ENCODE measurements at regions not wholly inside any gene's neighbourhood (a gene's known extent, or its start where the extent isn't known, plus 50 kb on each side); places are given as distances from the start of the nearest gene placed in this dataset.

DNA sequence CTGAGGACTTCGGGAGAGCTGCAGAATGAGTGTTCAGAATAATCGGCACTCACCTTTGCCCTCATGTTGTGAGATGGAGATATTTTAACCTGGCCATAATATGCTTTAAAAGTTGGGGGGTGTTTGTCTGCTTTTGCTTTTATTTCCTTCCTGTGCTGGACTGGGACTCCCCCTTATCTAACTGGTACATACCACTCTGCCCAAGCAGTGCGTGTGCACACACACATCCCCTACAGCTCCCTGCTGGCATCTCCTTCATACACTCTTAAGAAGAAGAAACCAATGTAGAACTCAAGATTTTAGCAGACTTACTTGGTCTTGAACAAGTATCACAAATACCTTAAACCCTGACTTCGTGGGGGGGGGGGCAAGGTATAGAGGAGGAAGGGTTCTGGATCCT is 146.2 kb upstream of the DMRT1 start:
- no peak for DNase-seq

DNA sequence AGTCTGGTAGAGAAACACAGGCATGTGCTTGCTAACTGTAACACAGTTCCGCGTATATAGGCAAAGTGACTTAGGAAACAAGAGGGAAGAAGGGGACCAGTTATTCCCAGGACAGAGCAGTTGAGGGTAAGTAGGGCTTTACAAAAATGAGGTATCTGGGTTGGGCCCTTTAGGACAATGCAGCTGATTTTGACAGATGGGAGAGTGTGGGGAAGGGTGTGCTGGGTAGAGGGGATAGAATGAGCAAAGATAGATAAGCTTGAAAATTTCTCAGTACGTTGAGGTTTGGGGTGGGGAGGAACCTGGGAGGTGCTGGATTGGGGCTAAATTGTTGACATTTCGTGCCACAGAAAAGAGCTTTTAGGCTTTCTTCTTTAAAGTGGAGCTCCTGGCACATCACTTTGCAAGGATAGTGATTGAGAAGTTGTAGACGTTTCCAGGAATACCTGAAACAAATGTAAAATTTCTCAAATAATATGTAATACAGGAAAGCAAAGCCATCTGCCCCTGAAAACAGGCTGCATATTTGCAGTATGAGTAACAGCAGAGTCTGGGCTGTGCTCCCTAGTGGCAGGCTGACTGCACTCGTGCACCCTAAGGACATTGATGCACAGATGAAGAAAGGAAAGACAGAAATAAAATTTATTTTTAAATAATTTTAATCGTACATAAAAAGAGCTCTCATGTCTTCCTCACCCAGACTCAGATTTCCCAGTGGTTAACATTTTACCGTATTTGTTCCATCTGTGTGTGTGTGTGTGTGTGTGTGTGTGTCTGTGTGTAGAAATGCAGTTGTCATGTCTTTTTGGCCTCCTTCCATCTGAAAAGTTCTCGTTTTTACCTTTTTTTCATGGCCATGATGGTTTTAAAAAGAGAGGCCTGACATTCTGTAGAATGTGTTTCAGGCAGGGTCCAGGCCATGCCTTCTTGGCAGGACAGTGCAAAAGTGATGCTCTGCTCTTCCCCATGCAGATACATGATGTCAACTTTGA is 144.9 kb upstream of the DMRT1 start:
- DNase-seq: no peak

DNA sequence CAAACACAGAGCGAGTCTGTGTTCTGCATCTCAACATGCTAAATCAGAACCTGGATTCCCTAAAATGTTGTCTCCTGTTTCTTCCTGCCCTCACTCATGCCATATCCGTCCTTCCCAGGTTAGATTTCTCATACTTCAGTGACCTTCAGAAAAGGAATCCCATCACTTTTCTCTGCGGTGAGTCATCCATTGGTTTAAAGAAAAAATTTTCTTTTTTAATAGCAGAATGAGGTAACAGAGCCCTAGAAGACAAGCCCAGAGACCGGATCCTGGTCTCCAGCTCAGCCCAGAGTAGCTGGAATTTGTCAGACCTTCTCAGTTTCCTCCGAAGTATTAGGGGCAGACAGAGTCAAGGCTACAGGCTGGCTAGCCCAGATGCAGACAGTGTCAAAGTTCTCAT is 143.2 kb upstream of the DMRT1 start:
- DNase-seq: no peak

DNA sequence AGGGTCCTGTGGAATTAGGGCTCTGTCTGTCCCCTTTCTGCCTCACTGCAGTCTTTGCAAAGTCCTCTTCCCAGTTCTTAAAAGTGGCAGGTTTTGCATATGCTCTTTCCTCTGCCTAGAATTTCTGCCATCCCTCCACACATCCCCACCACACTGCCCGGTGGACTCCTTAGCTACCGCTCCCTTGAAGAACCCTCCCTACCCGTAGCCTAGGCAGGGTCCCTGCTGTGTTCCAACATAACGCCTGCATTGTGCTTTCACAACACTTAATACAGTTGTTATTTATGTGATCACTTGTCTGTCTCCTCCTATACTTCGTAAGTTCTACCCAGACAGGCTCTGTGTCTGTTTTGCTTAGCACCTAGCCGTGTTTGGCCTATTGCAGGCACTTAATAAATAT is 142.5 kb upstream of the DMRT1 start:
- DNase-seq: no peak

DNA sequence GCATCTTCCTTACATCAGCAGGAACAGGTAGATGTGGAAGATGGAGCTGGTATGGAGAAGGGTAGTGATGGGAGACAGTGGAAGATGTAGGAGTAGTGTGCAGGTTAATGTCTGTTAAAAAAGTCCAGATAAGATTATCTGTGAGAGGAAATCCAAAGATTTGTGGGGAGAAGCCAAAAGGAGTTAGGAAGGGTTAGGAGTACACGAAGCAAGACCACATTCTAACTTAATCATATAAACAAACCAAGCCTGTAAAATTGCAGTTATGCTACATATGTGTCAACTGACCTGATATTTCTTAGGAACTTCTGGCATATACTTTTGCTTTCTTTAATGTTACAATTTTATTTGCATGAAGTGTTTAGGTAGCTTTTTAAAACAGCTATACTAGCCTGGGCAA is 142.1 kb upstream of the DMRT1 start:
- no peak for DNase-seq

DNA sequence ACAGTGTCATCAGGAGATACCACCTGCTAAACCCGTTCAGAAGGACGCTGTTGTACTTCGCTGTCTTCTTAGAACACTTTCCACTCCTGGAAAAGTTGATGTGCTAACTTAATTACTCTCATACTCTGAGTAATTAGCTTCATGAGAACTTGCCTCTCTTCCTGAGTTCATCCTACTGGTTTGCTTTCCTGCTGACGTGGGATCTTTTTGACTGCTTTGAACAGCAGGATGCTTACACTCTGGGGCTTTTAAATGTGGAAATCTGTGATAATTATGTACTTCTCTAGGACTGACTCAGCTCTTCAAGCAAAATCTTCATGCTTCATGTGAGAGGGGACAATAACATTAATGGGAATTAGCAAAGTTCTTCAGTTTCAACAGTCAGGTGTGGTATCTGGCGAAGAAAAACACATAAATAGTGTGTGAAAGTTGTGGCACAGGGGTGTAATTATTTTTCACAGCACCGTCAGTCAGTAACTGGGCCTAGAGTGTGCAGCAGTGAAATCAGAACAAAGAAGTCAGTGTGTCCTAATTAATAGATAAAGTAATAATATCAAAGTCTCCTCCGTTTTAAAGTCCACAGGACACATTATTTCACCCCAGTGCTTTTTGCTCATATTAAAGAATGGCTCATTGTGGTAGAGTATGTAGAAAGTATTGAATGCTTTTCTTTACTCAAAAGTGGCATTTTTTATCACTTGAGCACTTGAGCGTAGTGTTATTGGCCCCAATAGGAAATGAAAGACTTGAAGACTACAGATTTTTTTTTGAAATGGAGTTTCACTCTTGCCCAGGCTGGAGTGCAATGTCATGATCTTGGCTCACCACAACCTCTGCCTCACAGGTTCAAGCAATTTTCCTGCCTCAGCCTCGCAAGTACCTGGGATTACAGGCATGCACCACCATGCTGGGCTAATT is 140.9 kb upstream of the DMRT1 start:
- no peak for DNase-seq

DNA sequence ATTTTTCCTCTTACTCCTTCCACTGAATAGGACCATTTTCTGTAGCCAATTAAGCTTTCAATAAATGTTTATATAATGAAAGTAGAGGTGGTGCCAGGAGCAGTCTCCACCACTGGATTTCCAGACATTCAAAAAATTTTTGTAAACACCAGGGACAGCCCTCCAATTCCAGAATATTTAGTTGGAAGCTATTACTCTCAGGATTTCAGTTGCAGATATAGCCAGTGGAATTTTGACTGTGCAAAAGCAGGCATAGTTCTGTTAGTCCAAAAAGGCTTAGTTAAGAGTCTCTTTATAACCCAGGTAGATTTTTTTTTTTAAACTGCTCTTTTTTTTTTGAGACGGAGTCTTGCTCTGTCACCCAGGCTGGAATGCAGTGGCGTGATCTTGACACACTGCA is 138.1 kb upstream of the DMRT1 start:
- no peak for DNase-seq

DNA sequence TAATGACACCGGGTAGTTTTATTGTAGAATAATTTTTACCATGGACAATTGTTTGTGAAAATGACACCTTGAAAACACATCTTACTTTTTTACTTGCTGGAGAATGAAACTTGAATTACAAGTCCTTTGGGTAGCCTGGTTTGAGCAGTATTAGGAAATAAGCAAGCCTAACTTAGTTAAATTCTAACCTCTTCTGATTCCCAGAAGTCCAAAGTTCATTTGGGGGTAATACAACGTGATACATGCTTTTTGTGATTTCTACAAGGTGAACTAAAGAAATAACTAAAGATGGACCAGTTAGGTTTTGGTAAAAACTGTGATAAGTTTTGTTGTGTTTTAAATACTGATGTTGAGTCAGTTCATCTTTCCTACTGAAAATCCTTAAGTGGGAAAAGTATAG is 135.4 kb upstream of the DMRT1 start:
- DNase-seq: no peak

DNA sequence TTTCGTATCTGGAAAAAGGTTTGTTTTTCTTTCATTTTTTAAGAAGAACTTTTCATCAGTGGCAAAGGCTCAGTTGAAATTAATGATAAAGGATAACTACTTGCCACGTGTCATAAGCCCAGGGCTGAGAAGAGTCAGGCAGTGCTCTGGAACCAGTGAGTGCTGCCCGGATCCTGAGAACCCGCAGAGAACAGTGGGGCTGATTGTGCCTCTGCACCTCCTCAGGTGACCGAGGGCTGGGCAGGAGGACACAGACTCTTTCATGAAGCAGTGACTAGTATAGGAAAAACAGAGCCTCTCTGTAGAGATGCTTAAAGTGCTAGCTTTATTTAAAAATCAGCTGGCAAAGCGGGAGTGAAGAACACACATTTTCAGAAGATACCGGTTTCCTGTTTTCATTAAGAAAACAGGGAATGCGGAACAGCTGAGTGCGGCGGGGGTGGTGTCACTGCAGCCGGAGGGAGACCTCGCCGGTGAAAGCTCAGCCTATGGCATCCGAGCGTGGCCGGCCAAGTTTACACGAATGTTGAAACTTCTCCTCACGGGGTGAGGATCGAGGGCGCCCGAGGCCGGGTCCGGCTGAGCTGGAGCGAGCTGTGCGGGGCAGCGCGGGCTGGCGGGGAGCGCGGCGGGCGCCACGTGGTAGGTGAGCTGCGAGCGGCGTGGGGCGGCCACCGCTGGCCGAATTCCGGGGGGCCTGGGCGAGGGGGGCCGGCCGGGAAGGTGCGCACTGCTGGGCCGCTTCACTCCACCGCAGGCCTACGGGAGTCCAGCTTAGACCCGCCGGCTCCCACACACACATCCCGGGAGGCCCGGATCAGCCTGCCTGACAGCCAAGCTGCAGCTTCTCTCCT is 134.7 kb upstream of the DMRT1 start:
- DNase-seq: no peak

DNA sequence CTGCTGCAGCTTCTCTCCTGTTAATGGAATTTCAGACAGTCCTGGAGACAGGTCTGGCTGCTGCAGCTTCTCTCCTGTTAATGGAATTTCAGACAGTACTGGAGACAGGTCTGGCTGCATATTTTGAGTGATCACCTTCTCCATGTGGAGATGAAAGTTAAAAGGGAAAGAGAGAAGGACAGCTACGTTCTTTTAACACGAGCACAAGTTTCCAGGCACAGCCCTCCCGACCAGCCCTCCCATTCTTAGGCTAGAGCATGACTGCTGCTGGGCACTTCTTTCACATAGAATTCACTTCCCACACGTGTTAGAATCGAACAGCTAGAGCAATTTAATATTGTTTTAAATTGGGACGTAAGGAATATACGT is 133.3 kb upstream of the DMRT1 start:
- DNase-seq: no peak

DNA sequence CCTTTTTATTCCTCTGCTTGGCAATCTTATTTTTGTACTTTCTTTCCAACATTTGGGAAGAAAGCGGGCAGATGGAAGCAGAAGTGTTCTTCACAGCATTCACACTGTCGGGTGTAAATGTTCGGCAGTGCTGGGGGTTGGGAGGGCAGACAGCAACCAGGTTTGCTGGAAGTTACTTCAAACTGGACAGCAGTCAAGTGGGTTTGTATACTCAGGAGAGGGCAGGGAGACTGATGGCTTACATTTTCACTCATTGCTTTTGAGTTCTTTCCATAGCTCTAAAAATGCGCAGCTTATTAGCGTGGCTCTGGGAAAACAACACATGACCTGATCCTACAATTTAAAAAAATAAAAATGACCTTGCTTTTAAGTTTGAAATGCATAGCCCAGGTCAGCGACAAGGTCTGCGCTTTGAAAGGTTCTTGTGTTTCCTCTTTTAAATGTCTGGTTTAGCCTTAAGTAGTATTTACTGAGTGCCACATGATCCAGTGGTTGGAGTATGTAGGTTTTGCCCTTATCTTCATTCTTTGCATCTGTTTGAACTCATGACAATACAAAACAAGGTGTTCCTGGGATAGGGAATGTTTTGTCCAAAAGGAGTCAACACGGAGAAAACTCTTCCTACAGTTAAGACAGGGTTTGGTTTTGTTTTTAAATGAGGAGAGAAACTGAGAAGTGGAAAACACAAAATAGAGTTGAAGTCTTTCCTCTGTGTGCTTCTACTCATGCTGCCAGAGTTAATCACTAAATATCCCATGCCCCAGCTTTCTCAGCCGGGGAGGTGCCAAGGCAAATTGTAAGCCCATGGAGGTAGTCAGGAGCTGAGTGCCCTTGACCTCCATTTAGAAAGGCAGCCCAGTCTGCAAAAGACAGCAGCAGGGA is 132.7 kb upstream of the DMRT1 start:
- no peak for DNase-seq

DNA sequence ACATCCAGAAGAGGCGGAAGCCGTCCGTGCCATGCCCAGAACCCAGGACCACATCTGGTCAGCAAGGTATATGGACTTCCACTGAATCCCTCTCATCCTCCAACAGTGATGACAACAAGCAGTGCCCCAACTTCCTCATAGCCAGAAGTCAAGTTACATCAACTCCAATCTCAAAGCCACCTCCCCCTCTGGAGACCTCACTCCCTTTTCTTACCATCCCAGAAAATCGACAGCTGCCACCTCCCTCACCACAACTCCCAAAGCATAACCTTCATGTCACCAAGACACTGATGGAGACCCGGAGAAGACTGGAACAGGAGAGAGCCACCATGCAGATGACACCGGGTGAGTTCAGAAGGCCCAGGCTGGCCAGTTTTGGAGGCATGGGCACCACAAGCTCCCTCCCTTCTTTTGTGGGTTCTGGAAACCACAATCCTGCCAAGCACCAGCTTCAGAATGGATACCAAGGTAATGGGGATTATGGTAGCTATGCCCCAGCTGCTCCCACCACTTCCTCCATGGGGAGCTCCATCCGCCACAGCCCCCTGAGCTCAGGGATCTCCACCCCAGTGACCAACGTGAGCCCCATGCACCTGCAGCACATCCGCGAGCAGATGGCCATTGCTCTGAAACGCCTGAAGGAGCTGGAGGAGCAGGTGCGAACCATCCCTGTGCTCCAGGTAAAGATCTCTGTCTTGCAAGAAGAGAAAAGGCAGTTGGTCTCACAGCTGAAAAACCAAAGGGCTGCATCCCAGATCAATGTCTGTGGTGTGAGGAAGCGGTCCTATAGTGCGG is 130.3 kb upstream of the DMRT1 start:
- no peak for DNase-seq

DNA sequence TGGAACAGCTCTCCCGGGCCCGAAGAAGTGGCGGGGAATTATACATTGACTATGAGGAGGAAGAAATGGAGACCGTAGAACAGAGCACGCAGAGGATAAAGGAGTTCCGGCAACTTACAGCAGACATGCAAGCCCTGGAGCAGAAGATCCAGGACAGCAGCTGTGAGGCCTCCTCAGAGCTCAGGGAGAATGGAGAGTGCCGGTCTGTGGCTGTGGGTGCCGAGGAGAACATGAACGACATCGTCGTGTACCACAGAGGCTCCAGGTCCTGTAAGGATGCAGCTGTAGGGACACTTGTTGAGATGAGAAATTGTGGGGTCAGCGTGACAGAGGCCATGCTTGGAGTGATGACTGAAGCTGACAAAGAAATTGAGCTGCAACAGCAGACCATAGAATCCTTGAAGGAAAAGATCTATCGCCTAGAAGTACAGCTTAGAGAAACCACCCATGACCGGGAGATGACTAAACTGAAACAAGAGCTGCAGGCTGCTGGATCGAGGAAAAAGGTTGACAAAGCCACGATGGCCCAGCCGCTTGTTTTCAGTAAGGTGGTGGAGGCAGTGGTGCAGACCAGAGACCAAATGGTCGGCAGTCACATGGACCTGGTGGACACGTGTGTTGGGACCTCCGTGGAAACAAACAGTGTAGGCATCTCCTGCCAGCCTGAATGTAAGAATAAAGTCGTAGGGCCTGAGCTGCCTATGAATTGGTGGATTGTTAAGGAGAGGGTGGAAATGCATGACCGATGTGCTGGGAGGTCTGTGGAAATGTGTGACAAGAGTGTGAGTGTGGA is 129.5 kb upstream of the DMRT1 start:
- DNase-seq: no peak

DNA sequence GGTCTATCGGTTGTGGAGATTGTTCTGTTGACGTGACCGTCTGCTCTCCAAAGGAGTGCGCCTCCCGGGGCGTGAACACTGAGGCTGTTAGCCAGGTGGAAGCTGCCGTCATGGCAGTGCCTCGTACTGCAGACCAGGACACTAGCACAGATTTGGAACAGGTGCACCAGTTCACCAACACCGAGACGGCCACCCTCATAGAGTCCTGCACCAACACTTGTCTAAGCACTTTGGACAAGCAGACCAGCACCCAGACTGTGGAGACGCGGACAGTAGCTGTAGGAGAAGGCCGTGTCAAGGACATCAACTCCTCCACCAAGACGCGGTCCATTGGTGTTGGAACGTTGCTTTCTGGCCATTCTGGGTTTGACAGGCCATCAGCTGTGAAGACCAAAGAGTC is 128.9 kb upstream of the DMRT1 start:
- no peak for DNase-seq

DNA sequence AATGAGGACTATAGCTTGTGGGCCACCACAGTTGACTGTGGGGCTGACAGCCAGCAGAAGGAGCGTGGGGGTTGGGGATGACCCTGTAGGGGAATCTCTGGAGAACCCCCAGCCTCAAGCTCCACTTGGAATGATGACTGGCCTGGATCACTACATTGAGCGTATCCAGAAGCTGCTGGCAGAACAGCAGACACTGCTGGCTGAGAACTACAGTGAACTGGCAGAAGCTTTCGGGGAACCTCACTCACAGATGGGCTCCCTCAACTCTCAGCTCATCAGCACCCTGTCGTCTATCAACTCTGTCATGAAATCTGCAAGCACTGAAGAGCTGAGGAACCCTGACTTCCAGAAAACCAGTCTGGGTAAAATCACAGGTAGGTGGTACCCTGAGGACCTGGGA is 128.4 kb upstream of the DMRT1 start:
- no peak for DNase-seq

DNA sequence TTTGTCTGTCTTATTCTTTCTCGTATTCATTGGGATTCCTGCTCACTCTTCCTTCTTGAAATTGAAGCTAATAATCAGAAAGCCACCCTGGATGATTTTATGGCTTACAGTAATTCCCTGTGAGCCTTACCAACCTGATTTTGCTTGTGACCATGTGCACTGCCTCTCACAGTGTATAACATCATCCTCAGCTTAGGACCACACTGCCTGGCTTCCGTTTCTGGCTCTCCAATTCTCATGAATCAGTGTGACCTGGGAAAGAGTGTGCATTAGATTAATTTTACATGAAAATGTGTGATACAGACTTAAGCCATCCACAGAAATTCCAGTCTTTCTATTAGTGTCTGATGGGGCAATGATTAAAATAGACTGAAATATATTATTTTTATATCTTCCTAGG is 126.8 kb upstream of the DMRT1 start:
- DNase-seq: no peak

DNA sequence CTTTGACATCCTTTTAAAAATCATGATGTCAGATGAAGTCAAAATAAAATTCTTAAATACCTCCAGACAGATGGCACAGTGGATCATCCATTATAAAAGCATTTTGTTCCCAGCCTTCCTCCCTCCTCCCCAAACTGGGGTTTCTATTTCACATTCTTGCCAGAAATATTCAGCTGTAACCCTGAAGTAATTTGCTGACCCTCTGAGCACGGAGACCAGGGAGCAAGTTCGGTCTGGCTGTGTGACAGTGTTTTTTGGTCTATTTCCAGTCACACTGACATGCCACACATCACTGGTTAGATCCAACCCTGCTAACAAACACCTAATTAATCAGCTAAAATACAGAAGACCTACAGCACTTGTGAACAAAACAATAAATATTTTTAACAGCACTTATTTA is 126.2 kb upstream of the DMRT1 start:
- no peak for DNase-seq

DNA sequence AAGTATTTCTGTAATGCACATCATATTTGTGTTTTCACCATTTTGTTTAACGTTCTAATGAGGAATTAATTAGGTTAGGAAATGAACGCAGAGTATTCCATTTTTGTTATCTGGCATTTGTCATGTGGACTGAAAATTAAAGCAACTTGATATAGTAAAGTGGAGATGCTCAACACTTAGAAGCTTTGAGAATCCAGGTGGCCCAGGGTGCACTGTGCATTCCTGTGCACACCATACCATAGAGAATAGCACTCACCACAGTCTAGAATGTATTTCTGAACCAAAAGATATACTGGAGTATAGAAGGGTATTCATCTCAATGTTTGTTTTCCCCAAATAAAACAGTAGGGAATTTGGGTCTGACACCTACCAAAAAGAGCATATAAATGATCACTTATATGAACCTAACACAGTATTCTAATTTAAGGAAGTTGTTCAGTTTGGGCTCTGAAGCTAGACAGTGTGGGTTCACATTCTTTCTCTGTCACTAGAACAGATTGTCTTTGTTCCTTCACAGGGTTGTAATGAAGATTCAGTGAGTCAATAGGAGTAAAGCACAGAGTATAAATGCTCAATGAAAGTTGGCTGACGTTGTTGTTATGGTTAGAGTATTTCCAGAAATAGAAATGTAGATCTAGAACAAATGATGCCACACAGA is 125.6 kb upstream of the DMRT1 start:
- no peak for DNase-seq

DNA sequence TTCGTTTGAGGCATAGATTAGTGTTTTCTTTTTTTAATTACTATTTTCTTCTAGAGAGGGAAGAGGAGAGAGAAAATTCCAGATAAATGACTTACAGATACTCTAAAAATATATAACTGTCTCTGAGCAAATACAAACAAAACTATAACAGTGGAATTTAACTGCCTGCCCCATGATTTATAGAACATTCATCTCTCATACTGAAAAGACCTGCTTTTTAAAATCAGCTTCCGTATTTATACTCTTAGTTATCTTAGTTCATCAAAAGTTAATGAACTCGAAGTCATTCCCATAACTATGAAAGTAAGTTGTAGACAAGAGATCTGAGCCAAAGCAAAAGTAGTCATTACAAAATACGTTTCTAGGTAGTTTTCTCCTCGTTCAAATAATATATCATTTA is 123.8 kb upstream of the DMRT1 start:
- no peak for DNase-seq
